H1 (cell line): ENCODE measurements at regions not wholly inside any gene's neighbourhood (a gene's known extent, or its start where the extent isn't known, plus 50 kb on each side); places are given as distances from the start of the nearest gene placed in this dataset.

Experiments
- CTCF ChIA-PET: fragments of 300-600 bp; sonication (Branson Sonifier 250); formaldehyde crosslinking; loops from one replicate; lab custom pipeline; 2021; ENCODE audit not compliant: partially characterized antibody; lab: Charles Lee
- POLR2A ChIA-PET: fragments of 300-600 bp; sonication (Branson Sonifier 250); formaldehyde crosslinking; loops from one replicate; lab custom pipeline; 2021; ENCODE audit warnings: inconsistent platforms; ENCODE audit not compliant: partially characterized antibody; lab: Charles Lee
- DNase-seq, 2 experiments: peaks; one replicate each; pipeline versions ENCODE4 v3.0.0 to v3.0.0-alpha.2; 2010 to 2022; ENCODE audit warnings: low spot score in 2 of 2, low read depth in 1 of 2, mixed read lengths in 1 of 2
- FAIRE-seq: peaks from 2 replicates; lab custom pipeline; 2011; peaks lifted over from hg19 to GRCh38; lab: Jason Lieb, UNC
- H2AFZ ChIP-seq: 2 replicates; pipeline ENCODE4 v1.8.1; 2012; ENCODE audit warnings: low read length, inconsistent platforms
- H2AK5ac ChIP-seq: 2 replicates; pipeline ENCODE4 v1.6.1; 2013; ENCODE audit warnings: low read depth, low read length
- H2BK120ac ChIP-seq: replicated peaks from 2 replicates; pipeline ENCODE3; 2013; ENCODE audit warnings: low read depth, low read length, inconsistent platforms
- H2BK12ac ChIP-seq: 2 replicates; pipeline ENCODE4 v1.6.1; 2013; ENCODE audit warnings: low read depth, low read length
- H2BK15ac ChIP-seq: 2 replicates; pipeline ENCODE4 v1.6.1; 2013; ENCODE audit warnings: low read length
- H2BK20ac ChIP-seq: 2 replicates; pipeline ENCODE4 v1.6.1; 2013; ENCODE audit warnings: low read length
- H2BK5ac ChIP-seq: 2 replicates; pipeline ENCODE4 v1.6.1; 2013; ENCODE audit warnings: low read depth, low read length
- H3K14ac ChIP-seq: 2 replicates; pipeline ENCODE4 v1.6.1; 2013; ENCODE audit warnings: inconsistent platforms; ENCODE audit not compliant: insufficient read length
- H3K18ac ChIP-seq: 2 replicates; pipeline ENCODE4 v1.6.1; 2013; ENCODE audit warnings: low read length; ENCODE audit errors: extremely low read depth
- H3K23ac ChIP-seq: 2 replicates; pipeline ENCODE4 v1.6.1; 2013; ENCODE audit warnings: inconsistent platforms; ENCODE audit not compliant: insufficient read length
- H3K23me2 ChIP-seq: 2 replicates; pipeline ENCODE4 v1.6.1; 2013; ENCODE audit warnings: low read depth, low read length
- H3K27ac ChIP-seq: 2 replicates; pipeline ENCODE4 v1.6.1; 2011; ENCODE audit warnings: low read depth, low read length, inconsistent platforms
- H3K27me3 ChIP-seq, 4 experiments: replicated peaks in 1 of 4; 1 replicate in 1 of 4; 2 replicates in 3 of 4; pipeline versions ENCODE4 v1.6.1 to v1.8.1; 2011 to 2013; ENCODE audit warnings: low read length in 3 of 4, mild to moderate bottlenecking in 3 of 4, inconsistent platforms in 2 of 4, mixed read lengths in 2 of 4, moderate library complexity in 1 of 4; ENCODE audit not compliant: control insufficient read depth in 3 of 4, insufficient read depth in 3 of 4; ENCODE audit errors: extremely low read depth in 1 of 4
- H3K36me3 ChIP-seq, 4 experiments: 2 replicates each; pipeline versions ENCODE4 v1.6.1 to v1.8.1; 2011 to 2013; ENCODE audit warnings: mild to moderate bottlenecking in 4 of 4, low read length in 3 of 4, moderate library complexity in 2 of 4, control low read depth in 1 of 4, inconsistent platforms in 1 of 4; ENCODE audit not compliant: insufficient read depth in 4 of 4, control insufficient read depth in 2 of 4
- H3K4ac ChIP-seq: replicated peaks from 2 replicates; pipeline ENCODE3; 2013; ENCODE audit warnings: low read length, low read depth, mixed read lengths, inconsistent platforms; ENCODE audit not compliant: insufficient read length
- H3K4me1 ChIP-seq, 4 experiments: replicated peaks in 1 of 4; 1 replicate in 1 of 4; 2 replicates in 3 of 4; pipeline versions ENCODE4 v1.6.1 to v1.8.1; 2011 to 2013; ENCODE audit warnings: low read length in 3 of 4, inconsistent platforms in 2 of 4, mixed read lengths in 1 of 4; ENCODE audit not compliant: insufficient read depth in 4 of 4, control insufficient read depth in 3 of 4
- H3K4me2 ChIP-seq, 2 experiments: 2 replicates each; pipeline versions ENCODE4 v1.6.1 to v1.8.1; 2011 to 2013; ENCODE audit warnings: low read depth in 2 of 2, low read length in 2 of 2, control low read depth in 1 of 2, inconsistent platforms in 1 of 2, mild to moderate bottlenecking in 1 of 2; ENCODE audit not compliant: insufficient read depth in 1 of 2
- H3K4me3 ChIP-seq, 4 experiments: fragments of 200-600, 300-600 bp in 1 of 4; sonication (generic), shearing (Covaris generic), sonication (Bioruptor Twin) in 1 of 4; 2 replicates each; pipeline versions ENCODE4 v1.5.1 to v1.8.1; 2011 to 2016; ENCODE audit warnings: low read length in 4 of 4, low read depth in 3 of 4, control low read depth in 2 of 4, inconsistent platforms in 2 of 4, mild to moderate bottlenecking in 2 of 4, mixed read lengths in 1 of 4, moderate library complexity in 1 of 4; ENCODE audit not compliant: insufficient read depth in 2 of 4; ENCODE audit errors: extremely low read depth in 1 of 4
- H3K56ac ChIP-seq: replicated peaks from 2 replicates; pipeline ENCODE3; 2013; ENCODE audit warnings: low read depth, mild to moderate bottlenecking, mixed read lengths, low read length, inconsistent platforms; ENCODE audit not compliant: insufficient read length
- H3K79me1 ChIP-seq: 2 replicates; pipeline ENCODE4 v1.6.1; 2013; ENCODE audit warnings: low read depth, low read length, control low read depth
- H3K79me2 ChIP-seq, 2 experiments: 2 replicates each; pipeline versions ENCODE4 v1.6.1 to v1.8.1; 2012 to 2013; ENCODE audit warnings: low read length in 2 of 2, mild to moderate bottlenecking in 2 of 2, inconsistent platforms in 1 of 2; ENCODE audit not compliant: insufficient read depth in 2 of 2, control insufficient read depth in 1 of 2
- H3K9ac ChIP-seq, 4 experiments: replicated peaks in 1 of 4; 1 replicate in 1 of 4; 2 replicates in 3 of 4; pipeline versions ENCODE4 v1.6.1 to v1.8.1; 2011 to 2013; ENCODE audit warnings: low read depth in 3 of 4, low read length in 3 of 4, control low read depth in 2 of 4, mild to moderate bottlenecking in 2 of 4, moderate library complexity in 2 of 4, inconsistent platforms in 1 of 4; ENCODE audit errors: extremely low read depth in 1 of 4
- H3K9me3 ChIP-seq, 2 experiments: 2 replicates each; pipeline versions ENCODE4 v1.6.1 to v1.8.1; 2012 to 2013; ENCODE audit warnings: mild to moderate bottlenecking in 2 of 2, moderate library complexity in 2 of 2, control low read depth in 1 of 2, inconsistent platforms in 1 of 2, low read depth in 1 of 2, low read length in 1 of 2, mixed read lengths in 1 of 2; ENCODE audit not compliant: insufficient read depth in 2 of 2
- H4K20me1 ChIP-seq, 2 experiments: replicated peaks in 1 of 2; 2 replicates each; pipeline versions ENCODE3 to v1.8.1; 2011 to 2013; ENCODE audit warnings: inconsistent platforms in 2 of 2, low read length in 2 of 2, mild to moderate bottlenecking in 1 of 2; ENCODE audit not compliant: insufficient read depth in 2 of 2, control insufficient read depth in 1 of 2
- H4K5ac ChIP-seq: 2 replicates; pipeline ENCODE4 v1.6.1; 2013; ENCODE audit warnings: low read length, low read depth, mixed read lengths, inconsistent platforms; ENCODE audit not compliant: insufficient read length
- H4K8ac ChIP-seq: 2 replicates; pipeline ENCODE4 v1.8.0; 2013; ENCODE audit warnings: mild to moderate bottlenecking, moderate library complexity, low read length, inconsistent platforms; ENCODE audit not compliant: insufficient read depth; ENCODE audit errors: extremely low read depth
- H4K91ac ChIP-seq: replicated peaks from 2 replicates; pipeline ENCODE3; 2013; ENCODE audit warnings: low read length, mixed read lengths, inconsistent platforms; ENCODE audit not compliant: insufficient read length
- ASH2L ChIP-seq: fragments of 200-600, 300-600 bp; sonication (generic); IDR thresholded peaks from one replicate; pipeline ENCODE4 v1.7.1; 2017; ENCODE audit warnings: low read length
- RAD21 ChIP-seq, 2 experiments: IDR thresholded peaks in 1 of 2; conservative IDR thresholded peaks in 1 of 2; 2 replicates each; pipeline ENCODE4 v1.6.1; 2011; ENCODE audit warnings: low read depth in 2 of 2, low read length in 2 of 2, improper control_type of control experiment in 1 of 2, inconsistent platforms in 1 of 2, mild to moderate bottlenecking in 1 of 2, moderate library complexity in 1 of 2
- SAP30 ChIP-seq: fragments of 300-600 bp; sonication (generic); IDR thresholded peaks from 2 replicates; pipeline ENCODE4 v1.7.1; 2012; ENCODE audit warnings: low read length, moderate library complexity, mild to moderate bottlenecking, inconsistent platforms; ENCODE audit not compliant: insufficient read depth, insufficient replicate concordance
- USF2 ChIP-seq: IDR thresholded peaks from 2 replicates; pipeline ENCODE4 v1.6.1; 2011; ENCODE audit warnings: low read length, improper control_type of control experiment
- WGBS, 2 experiments: shearing (Covaris generic) in 1 of 2; methylation state at CpG; one replicate each; pipeline versions ENCODE4 v1.1.6 to v1.1.7; 2013 to 2015; ENCODE audit warnings: low lambda C conversion rate in 2 of 2, mixed read lengths in 2 of 2, inconsistent platforms in 1 of 2, low coverage in 1 of 2, missing lambda C conversion rate in 1 of 2; ENCODE audit not compliant: insufficient replicate concordance in 2 of 2, insufficient coverage in 1 of 2, insufficient read length in 1 of 2; ENCODE audit errors: extremely low coverage in 1 of 2, missing lambda C conversion rate in 1 of 2; 5-methylcytosine and 5-hydroxymethylcytosine counted together

GRCh38 chr16:58885528-58886170 is 151.5 kb upstream of the GOT2 start:
- no peak overlapping the region for H2BK12ac ChIP-seq
- H3K23me2 ChIP-seq: no peaks in the 10 kb centered on the region
- H3K9ac ChIP-seq: no peak overlapping the region
- 94% methylated on average over 5 of the region's 5 CpGs; no CpG with 5 or more reads in 1 of the 2 experiments for WGBS, 2 experiments
- H2BK20ac ChIP-seq: no peak overlapping the region
- H4K91ac ChIP-seq: no peak overlapping the region
- no peak overlapping the region for H2BK15ac ChIP-seq
- no peak overlapping the region for H2BK5ac ChIP-seq
- TF ChIP-seq RAD21 (IDR thresholded peaks at IDR 0.05 in 1 of 2, conservative IDR thresholded peaks at IDR 0.05 in 1 of 2; ENCODE audit: low read depth in 2 of 2, low read length in 2 of 2) (no peak), USF2 (no peak), ASH2L (no peak), SAP30 (no peak)
- no peaks in the 10 kb centered on the region for H3K36me3 ChIP-seq
- no peaks in the 10 kb centered on the region for H3K27me3 ChIP-seq
- no peak overlapping the region for H3K4me3 ChIP-seq
- POLR2A ChIA-PET: no interaction called here
- no peaks in the 10 kb centered on the region for H3K4me1 ChIP-seq
- H3K27ac ChIP-seq: no peak overlapping the region
- no peak for FAIRE-seq
- H3K79me2 ChIP-seq: no peaks in the 10 kb centered on the region
- no peaks in the 10 kb centered on the region for H3K79me1 ChIP-seq
- no peak overlapping the region for H4K5ac ChIP-seq
- H3K4ac ChIP-seq: no peak overlapping the region
- no peak overlapping the region for H2BK120ac ChIP-seq
- H3K18ac ChIP-seq: no peak overlapping the region
- no peak overlapping the region for H2AFZ ChIP-seq
- H2AK5ac ChIP-seq: no peak overlapping the region
- H4K8ac ChIP-seq: no peak overlapping the region
- CTCF ChIA-PET: no interaction called here
- H3K9me3 ChIP-seq: no peaks in the 10 kb centered on the region
- H3K14ac ChIP-seq: no peak overlapping the region
- DNase-seq: no peak
- H3K4me2 ChIP-seq: no peak overlapping the region
- H3K23ac ChIP-seq: no peak overlapping the region
- H4K20me1 ChIP-seq: no peaks in the 10 kb centered on the region
- H3K56ac ChIP-seq: no peak overlapping the region
